Lower lobe of right lung (tissue), 2 donors: ENCODE measurements at regions not wholly inside any gene's neighbourhood (a gene's known extent, or its start where the extent isn't known, plus 50 kb on each side); places are given as distances from the start of the nearest gene placed in this dataset.

Experiments
- ATAC-seq, 2 donors: fragments of 200-7000 bp; cut with Tn5 transposase; one replicate each; pipeline ENCODE4 v1.9.1; 2020 to 2022; ENCODE audit warnings: mild to moderate bottlenecking in 2 of 2, moderate library complexity in 2 of 2
- DNase-seq: peaks from one replicate; pipeline ENCODE4 v3.0.0-alpha.2; 2020
- H3K27ac ChIP-seq: fragments of 200-600 bp; one replicate; pipeline ENCODE4 v1.8.0; 2022
- H3K27me3 ChIP-seq: fragments of 200-600 bp; one replicate; pipeline ENCODE4 v1.8.0; 2022; ENCODE audit warnings: low read depth
- H3K36me3 ChIP-seq: fragments of 200-600 bp; one replicate; pipeline ENCODE4 v1.8.0; 2022; ENCODE audit warnings: mild to moderate bottlenecking
- H3K4me1 ChIP-seq: fragments of 200-600 bp; one replicate; pipeline ENCODE4 v1.8.0; 2022
- H3K4me3 ChIP-seq: fragments of 200-600 bp; one replicate; pipeline ENCODE4 v1.8.0; 2022; ENCODE audit warnings: mild to moderate bottlenecking
- H3K9me3 ChIP-seq: fragments of 200-600 bp; one replicate; pipeline ENCODE4 v1.8.0; 2022
- intact Hi-C: fragments of 100-400 bp; cut with DNase I; formaldehyde crosslinking; loops from one replicate; pipeline ENCODE4 v1.11.0; 2022
- TF ChIP-seq, protein P1 (sequence below): fragments of 200-600 bp; IDR thresholded peaks from one replicate; pipeline ENCODE4 v1.8.0; 2022; ENCODE audit warnings: antibody characterized with exemption, mild to moderate bottlenecking
- donor health status: DM: no; HTN: yes; CAD: no; lungs with severe emphysema.

DNA sequence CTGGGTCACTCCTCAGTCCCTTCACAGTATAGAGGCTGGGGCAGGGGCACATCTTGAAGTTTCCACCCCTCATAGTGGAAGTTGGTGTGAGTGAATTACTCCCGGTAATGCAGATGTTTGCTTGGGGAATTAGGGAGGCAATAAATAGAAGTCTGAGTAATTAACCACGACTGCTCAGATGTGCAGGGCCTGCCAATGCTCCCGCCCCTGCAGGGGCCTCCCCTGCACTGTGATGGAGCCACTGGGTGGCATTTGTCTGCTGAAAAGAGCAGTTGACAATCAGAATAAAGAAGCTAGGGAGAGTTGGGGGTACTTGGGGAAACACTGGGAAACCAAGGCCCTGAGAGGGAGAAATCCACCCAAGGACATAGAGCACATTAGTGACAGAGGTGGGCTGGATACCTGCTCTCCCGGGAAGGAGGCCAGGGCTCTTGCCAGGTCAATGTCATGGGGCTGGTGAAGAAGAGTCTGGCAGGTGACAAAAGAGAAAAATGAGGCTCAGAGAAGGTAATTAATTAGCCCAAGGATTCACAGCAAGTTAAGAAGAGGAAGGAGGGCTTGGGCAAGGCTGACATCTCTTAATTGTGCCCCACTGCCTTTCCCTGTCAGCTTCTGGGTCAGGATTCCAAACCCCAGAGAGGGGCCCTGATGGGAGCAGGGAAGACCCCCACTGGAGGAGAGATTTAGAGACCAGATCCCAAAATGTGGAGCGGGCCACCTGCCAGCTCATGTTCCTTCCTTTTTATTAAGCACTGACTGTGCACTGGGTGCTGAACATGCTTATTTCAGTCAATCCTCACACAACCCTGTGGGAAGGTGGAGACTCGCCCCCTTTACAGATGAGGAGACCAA is 436.2 kb downstream of the MATN1 start:
- TF ChIP-seq, protein P1, sequence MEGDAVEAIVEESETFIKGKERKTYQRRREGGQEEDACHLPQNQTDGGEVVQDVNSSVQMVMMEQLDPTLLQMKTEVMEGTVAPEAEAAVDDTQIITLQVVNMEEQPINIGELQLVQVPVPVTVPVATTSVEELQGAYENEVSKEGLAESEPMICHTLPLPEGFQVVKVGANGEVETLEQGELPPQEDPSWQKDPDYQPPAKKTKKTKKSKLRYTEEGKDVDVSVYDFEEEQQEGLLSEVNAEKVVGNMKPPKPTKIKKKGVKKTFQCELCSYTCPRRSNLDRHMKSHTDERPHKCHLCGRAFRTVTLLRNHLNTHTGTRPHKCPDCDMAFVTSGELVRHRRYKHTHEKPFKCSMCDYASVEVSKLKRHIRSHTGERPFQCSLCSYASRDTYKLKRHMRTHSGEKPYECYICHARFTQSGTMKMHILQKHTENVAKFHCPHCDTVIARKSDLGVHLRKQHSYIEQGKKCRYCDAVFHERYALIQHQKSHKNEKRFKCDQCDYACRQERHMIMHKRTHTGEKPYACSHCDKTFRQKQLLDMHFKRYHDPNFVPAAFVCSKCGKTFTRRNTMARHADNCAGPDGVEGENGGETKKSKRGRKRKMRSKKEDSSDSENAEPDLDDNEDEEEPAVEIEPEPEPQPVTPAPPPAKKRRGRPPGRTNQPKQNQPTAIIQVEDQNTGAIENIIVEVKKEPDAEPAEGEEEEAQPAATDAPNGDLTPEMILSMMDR = no peak
- Histone ChIP-seq H3K4me1 (no peaks in the 10 kb centered on the region), H3K27ac (no peak overlapping the region), H3K36me3 (no peaks in the 10 kb centered on the region), H3K27me3 (peaks cover 7% of the 10 kb centered on the region), H3K9me3 (no peaks in the 10 kb centered on the region), H3K4me3 (no peak overlapping the region)
- DNase-seq (no peak), ATAC-seq (no peak)
- intact Hi-C loops = no loop called here

DNA sequence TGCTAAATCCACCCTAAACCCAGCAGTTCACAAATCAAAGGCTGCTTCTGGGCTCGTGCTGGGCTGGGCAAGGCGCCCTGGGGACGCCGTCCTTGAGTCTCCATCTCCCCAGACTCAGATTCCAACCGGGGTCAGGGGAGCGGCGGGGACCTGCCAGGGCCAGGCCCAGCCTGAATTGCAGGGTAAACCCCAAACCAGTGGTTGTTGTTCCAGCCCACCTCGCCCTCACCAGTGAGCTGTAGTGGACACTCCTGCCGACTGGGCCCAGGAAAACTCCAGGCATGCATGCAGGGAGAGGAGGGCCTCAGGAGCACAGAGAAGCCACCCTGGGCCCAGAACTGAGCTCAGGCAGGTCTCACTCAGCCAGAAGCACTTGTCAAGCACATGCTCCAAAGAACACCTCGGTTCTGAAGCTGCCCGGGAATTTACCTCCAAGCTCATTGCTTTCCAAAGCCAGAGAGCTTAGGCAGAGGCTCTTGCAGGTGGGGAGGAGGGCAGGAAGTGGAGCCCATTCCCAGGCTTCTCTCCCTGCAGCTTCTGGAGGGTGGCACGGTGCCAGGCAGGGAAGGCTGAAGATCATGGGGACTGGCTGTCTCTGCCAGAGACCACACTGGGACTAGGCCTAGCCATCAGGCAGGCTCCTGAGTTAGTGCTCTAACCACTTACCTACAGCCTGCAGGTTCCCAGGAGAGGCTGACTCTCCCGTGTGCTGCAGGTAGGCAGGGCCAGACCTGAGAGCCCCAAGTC is 437.0 kb downstream of the MATN1 start:
- intact Hi-C loops = no loop called here
- no peak for ATAC-seq

DNA sequence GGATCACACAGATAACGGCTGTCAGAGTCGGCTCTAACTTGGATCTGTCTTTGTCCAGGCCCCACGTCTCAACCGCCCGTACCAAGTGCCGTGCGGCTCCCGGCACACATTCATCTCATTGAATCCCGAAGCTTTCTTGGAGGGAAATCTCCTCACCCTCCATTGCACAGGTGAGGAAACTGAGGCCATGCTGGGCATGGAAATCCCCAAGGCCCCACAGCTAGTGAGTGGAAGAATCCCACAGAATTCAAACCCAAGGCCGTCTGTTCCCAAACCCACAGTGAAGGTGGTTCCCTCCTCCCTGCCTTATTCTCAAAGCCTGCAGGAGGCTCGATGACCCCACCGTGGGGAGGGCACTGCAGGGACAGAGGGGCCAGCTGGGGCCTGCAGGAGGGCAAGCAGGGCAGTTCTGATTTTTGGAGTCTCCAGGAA is 437.9 kb downstream of the MATN1 start:
- Histone ChIP-seq H3K27ac (no peak overlapping the region), H3K9me3 (no peaks in the 10 kb centered on the region), H3K36me3 (no peaks in the 10 kb centered on the region), H3K27me3 (peaks cover under 1% of the 10 kb centered on the region), H3K4me1 (no peaks in the 10 kb centered on the region), H3K4me3 (no peak overlapping the region)
- ATAC-seq (no peak), DNase-seq (no peak)
- intact Hi-C loops = no loop called here
- TF ChIP-seq, protein P1 = no peak

More for the DNA sequence above, 437.0 kb downstream of the MATN1 start:
- DNase-seq = no peak
- H3K27ac ChIP-seq = no peak overlapping the region
- H3K27me3 ChIP-seq = peaks cover 7% of the 10 kb centered on the region
- no peak overlapping the region for H3K4me3 ChIP-seq
- H3K36me3 ChIP-seq = no peaks in the 10 kb centered on the region
- TF ChIP-seq, protein P1 = no peak
- H3K4me1 ChIP-seq = no peaks in the 10 kb centered on the region
- no peaks in the 10 kb centered on the region for H3K9me3 ChIP-seq

DNA sequence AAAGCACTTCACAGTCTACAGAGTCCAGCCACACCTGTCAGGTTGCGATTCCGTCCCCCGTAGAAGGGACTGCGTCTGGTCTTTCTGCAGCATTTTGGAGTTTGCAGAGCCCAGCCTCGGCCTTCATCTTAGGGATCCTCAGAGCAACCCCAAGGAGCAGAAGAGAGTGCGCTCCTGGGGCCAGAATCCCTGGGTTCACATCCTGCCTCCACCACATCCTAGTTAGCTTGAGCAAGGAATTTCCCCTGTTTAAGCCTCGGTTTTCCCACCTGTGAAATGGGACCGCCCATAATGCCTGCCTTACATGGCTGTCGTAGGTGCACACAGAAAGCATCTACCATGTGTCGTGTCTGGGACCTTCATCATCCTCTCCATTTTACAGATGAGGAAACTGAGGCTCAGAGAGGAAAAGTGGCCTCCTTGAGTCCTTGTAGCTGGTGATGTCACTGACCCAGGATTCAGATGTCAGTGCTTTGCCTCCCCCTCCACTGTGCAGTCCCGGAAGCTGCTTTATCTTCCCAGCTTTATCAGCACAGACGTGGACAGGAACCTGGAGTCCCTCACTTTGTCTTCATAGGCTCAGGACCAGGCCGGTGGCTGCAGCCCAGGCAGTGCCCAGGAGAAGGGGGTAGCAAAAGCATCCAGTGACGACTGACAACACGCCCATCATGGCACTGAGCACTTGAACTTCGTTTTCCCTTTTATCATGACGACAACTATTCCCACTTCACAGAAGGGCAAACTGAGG is 438.5 kb downstream of the MATN1 start:
- no peaks in the 10 kb centered on the region for H3K36me3 ChIP-seq
- DNase-seq (no peak), ATAC-seq (no peak)
- H3K9me3 ChIP-seq = no peaks in the 10 kb centered on the region
- no peak overlapping the region for H3K27ac ChIP-seq
- intact Hi-C loops = no loop called here
- TF ChIP-seq, protein P1 = no peak
- H3K27me3 ChIP-seq = no peaks in the 10 kb centered on the region
- no peak overlapping the region for H3K4me3 ChIP-seq
- H3K4me1 ChIP-seq = no peaks in the 10 kb centered on the region

DNA sequence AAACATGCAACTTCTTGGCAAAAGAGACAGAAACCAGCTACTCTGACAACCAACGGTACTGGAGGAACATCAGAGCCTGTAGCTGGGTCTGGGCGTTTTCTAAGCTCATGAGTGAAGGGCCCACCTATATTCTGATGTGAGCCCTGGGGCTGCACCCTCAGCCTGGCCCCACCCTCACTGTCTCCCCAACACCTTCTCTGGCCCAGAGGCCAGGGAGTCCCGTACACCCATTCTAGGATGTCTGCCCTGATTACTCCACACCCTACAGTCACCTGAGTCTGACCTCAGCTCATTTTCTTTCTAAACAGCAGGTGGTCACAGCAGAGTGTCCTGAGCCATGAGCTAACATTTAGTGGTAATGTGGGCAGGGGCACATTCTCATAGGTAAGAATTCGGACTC is 439.2 kb downstream of the MATN1 start:
- peak in 1 of 2 donors; percentile 39 for ATAC-seq
- intact Hi-C loops = no loop called here
- Histone ChIP-seq H3K4me1 (no peaks in the 10 kb centered on the region), H3K4me3 (no peak overlapping the region), H3K36me3 (no peaks in the 10 kb centered on the region), H3K9me3 (no peaks in the 10 kb centered on the region), H3K27me3 (no peaks in the 10 kb centered on the region), H3K27ac (no peak overlapping the region)
- no peak for DNase-seq
- TF ChIP-seq, protein P1 = no peak
